WERI-Rb-1 (cell line): ENCODE measurements at regions not wholly inside any gene's neighbourhood (a gene's known extent, or its start where the extent isn't known, plus 50 kb on each side); places are given as distances from the start of the nearest gene placed in this dataset.

Experiments
- DNase-seq: peaks from one replicate; pipeline ENCODE4 v3.0.0-alpha.2; 2020
- H3K27ac ChIP-seq: fragments of 250-450 bp; sonication (Bioruptor Pico); 2 replicates; pipeline ENCODE4 v1.5.1; 2020; ENCODE audit warnings: mild to moderate bottlenecking, moderate library complexity
- H3K27me3 ChIP-seq: fragments of 250-450 bp; sonication (Bioruptor Pico); 2 replicates; pipeline ENCODE4 v1.5.1; 2021; ENCODE audit warnings: mild to moderate bottlenecking, low read depth, moderate library complexity; ENCODE audit not compliant: insufficient read depth, severe bottlenecking
- H3K36me3 ChIP-seq: fragments of 250-450 bp; sonication (Bioruptor Pico); 2 replicates; pipeline ENCODE4 v1.5.1; 2020; ENCODE audit warnings: mild to moderate bottlenecking, moderate library complexity
- H3K4me3 ChIP-seq: 2 replicates; pipeline ENCODE4 v1.5.1; 2011; ENCODE audit warnings: low read depth, mild to moderate bottlenecking, control low read depth, low read length
- H3K9me3 ChIP-seq: fragments of 250-450 bp; sonication (Bioruptor Pico); 2 replicates; pipeline ENCODE4 v1.5.1; 2021; ENCODE audit warnings: mild to moderate bottlenecking, moderate library complexity; ENCODE audit not compliant: severe bottlenecking
- TF ChIP-seq, protein P1 (sequence below): IDR thresholded peaks from 2 replicates; pipeline ENCODE4 v1.5.1; 2011; ENCODE audit warnings: low read depth, mild to moderate bottlenecking, control low read depth, inconsistent platforms, low read length

GRCh38 chr14:101171650-101172049 is 268.1 kb upstream of the RTL1 start:
- H3K27ac ChIP-seq = no peak overlapping the region
- TF ChIP-seq, protein P1, sequence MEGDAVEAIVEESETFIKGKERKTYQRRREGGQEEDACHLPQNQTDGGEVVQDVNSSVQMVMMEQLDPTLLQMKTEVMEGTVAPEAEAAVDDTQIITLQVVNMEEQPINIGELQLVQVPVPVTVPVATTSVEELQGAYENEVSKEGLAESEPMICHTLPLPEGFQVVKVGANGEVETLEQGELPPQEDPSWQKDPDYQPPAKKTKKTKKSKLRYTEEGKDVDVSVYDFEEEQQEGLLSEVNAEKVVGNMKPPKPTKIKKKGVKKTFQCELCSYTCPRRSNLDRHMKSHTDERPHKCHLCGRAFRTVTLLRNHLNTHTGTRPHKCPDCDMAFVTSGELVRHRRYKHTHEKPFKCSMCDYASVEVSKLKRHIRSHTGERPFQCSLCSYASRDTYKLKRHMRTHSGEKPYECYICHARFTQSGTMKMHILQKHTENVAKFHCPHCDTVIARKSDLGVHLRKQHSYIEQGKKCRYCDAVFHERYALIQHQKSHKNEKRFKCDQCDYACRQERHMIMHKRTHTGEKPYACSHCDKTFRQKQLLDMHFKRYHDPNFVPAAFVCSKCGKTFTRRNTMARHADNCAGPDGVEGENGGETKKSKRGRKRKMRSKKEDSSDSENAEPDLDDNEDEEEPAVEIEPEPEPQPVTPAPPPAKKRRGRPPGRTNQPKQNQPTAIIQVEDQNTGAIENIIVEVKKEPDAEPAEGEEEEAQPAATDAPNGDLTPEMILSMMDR = no peak
- peaks cover 74% of the 10 kb centered on the region for H3K27me3 ChIP-seq
- H3K4me3 ChIP-seq = no peak overlapping the region
- no peaks in the 10 kb centered on the region for H3K36me3 ChIP-seq
- DNase-seq = no peak
- H3K9me3 ChIP-seq = no peaks in the 10 kb centered on the region

GRCh38 chr14:101173698-101174521 is 270.4 kb upstream of the RTL1 start:
- TF ChIP-seq, protein P1 = no peak
- DNase-seq = no peak

DNA sequence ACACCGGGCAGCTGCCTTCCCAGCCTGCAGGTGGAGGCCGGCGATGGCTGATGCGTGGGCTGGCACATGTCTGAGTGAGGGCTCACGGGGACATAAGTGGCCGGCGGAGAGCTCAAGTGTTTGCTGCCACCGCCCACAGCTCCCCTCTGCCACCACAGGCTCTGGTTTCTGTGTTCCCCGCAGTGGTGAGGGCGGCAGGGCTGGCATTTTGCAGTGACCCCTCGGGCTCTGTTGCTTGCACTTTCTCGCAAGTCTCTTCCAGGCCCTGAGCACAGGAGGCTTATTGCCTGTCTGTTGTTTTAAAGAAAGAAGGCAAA is 271.0 kb upstream of the RTL1 start:
- Histone ChIP-seq H3K27ac (no peak overlapping the region), H3K9me3 (no peaks in the 10 kb centered on the region), H3K36me3 (no peaks in the 10 kb centered on the region), H3K27me3 (peaks cover 89% of the 10 kb centered on the region), H3K4me3 (no peak overlapping the region)
- TF ChIP-seq, protein P1 = no peak
- DNase-seq = no peak

More at GRCh38 chr14:101173698-101174521, 270.4 kb upstream of the RTL1 start:
- H3K36me3 ChIP-seq = no peaks in the 10 kb centered on the region
- H3K9me3 ChIP-seq = no peaks in the 10 kb centered on the region
- H3K27ac ChIP-seq = no peak overlapping the region
- no peak overlapping the region for H3K4me3 ChIP-seq
- peaks cover 87% of the 10 kb centered on the region for H3K27me3 ChIP-seq

GRCh38 chr14:101174980-101175606 is 271.6 kb upstream of the RTL1 start:
- Histone ChIP-seq H3K36me3 (no peaks in the 10 kb centered on the region), H3K27me3 (peaks cover 83% of the 10 kb centered on the region), H3K4me3 (no peak overlapping the region), H3K27ac (no peak overlapping the region), H3K9me3 (peaks cover under 1% of the 10 kb centered on the region)
- TF ChIP-seq, protein P1 = no peak
- DNase-seq = no peak

DNA sequence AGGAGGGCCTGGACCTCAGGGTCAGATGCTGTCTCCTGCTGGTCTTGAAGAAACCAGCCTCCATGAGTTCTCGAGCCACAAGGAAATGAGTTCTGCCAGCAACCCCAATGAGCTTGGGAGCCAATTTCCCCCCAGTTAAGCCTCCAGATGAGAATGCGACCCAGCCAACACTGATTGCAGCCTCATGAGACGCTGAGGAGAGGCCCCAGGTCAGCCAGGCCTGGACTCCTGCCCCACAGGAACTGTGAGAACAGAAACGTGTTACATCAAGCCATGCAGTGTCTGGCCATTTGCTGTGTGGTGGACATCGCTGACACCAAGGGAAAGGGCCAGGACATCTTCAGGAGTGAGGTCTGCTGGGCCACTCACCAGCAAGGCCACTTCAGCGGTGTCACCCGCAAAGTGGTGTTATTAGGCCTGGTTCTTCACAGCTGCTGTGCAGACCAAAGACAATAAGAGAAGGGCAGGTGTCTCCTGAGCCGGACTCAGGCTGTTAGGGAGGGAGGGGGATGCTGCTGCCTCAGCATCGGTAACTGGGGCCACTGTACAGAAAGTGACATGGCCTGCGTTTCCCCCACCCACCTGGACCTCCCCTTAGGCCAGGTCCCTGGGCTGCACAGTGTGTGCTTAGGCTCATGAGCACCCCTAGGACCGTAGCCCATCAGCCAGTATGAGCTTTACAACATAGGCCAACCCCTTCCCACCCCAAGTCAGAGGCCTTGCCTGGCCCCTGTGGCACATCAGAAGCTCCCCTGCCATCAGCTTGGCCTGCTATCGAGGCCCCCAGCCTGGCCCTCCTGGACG is 272.4 kb upstream of the RTL1 start:
- H3K27ac ChIP-seq = no peak overlapping the region
- no peaks in the 10 kb centered on the region for H3K36me3 ChIP-seq
- TF ChIP-seq, protein P1 = no peak

More for the DNA sequence above, 272.4 kb upstream of the RTL1 start:
- Histone ChIP-seq H3K9me3 (peaks cover 7% of the 10 kb centered on the region), H3K27me3 (peaks cover 75% of the 10 kb centered on the region), H3K4me3 (no peak overlapping the region)
- no peak for DNase-seq
